Thyroid gland (tissue), 4 donors: ENCODE measurements at regions not wholly inside any gene's neighbourhood (a gene's known extent, or its start where the extent isn't known, plus 50 kb on each side); places are given as distances from the start of the nearest gene placed in this dataset.

Source experiments
- DNase-seq, 2 donors: peaks; one replicate each; pipeline ENCODE4 v3.0.0-alpha.2; 2019
- H3K27ac ChIP-seq, 3 donors: fragments of 200-600 bp; sonication (generic); 1 replicate in 2 of 3; 2 replicates in 1 of 3; pipeline ENCODE4 v1.5.1; 2016 to 2019; ENCODE audit warnings: mild to moderate bottlenecking in 1 of 3, moderate library complexity in 1 of 3
- H3K27me3 ChIP-seq: fragments of 200-600 bp; sonication (generic); one replicate; pipeline ENCODE4 v1.5.1; 2019
- H3K36me3 ChIP-seq, 2 donors: fragments of 200-600 bp; sonication (generic); one replicate each; pipeline ENCODE4 v1.5.1; 2016 to 2019
- H3K4me1 ChIP-seq, 2 donors: fragments of 200-600 bp; sonication (generic); one replicate each; pipeline ENCODE4 v1.5.1; 2017 to 2019
- H3K4me3 ChIP-seq, 3 donors: fragments of 200-600 bp; sonication (generic); replicated peaks in 1 of 3; 1 replicate in 2 of 3; 2 replicates in 1 of 3; pipeline ENCODE4 v1.5.1; 2016; ENCODE audit warnings: mild to moderate bottlenecking in 1 of 3
- H3K9me3 ChIP-seq: fragments of 200-600 bp; sonication (generic); one replicate; pipeline ENCODE4 v1.5.1; 2017
- CTCF ChIP-seq, 6 experiments: fragments of 200-600 bp in 3 of 6; fragments of 450-650 bp in 3 of 6; sonication (generic) in 3 of 6; IDR thresholded peaks; one replicate each; pipeline ENCODE4 v1.5.1; 2016 to 2019; ENCODE audit warnings: antibody characterized with exemption in 6 of 6, mild to moderate bottlenecking in 2 of 6, inconsistent platforms in 1 of 6, moderate library complexity in 1 of 6
- POLR2A ChIP-seq, 2 donors: fragments of 450-650 bp; IDR thresholded peaks; one replicate each; pipeline ENCODE4 v1.6.1; 2017; ENCODE audit warnings: antibody characterized with exemption in 2 of 2, mild to moderate bottlenecking in 2 of 2, moderate library complexity in 1 of 2
- WGBS, 2 donors: methylation state at CpG; one replicate each; pipeline ENCODE4 v1.1.5; 2017; 5-methylcytosine and 5-hydroxymethylcytosine counted together
- intact Hi-C: fragments of 100-400 bp; cut with DNase I; formaldehyde crosslinking; loops from one replicate; pipeline ENCODE4 v1.15.1; 2023

GRCh38 chr6:14744212-14744556, 501.7 kb upstream of the JARID2 start:
- no peak overlapping the region for H3K27ac ChIP-seq
- 94 to 98% methylated on average over 3 of the region's 3 CpGs for WGBS, 2 donors
- no peaks in the 10 kb centered on the region for H3K36me3 ChIP-seq
- H3K4me3 ChIP-seq = no peak overlapping the region
- no peak for DNase-seq
- no peaks in the 10 kb centered on the region for H3K4me1 ChIP-seq
- H3K27me3 ChIP-seq = no peaks in the 10 kb centered on the region
- intact Hi-C loops = no loop called here
- no peak for TF ChIP-seq POLR2A (IDR thresholded peaks at IDR 0.05)
- TF ChIP-seq CTCF (IDR thresholded peaks at IDR 0.05) = no peak
- no peaks in the 10 kb centered on the region for H3K9me3 ChIP-seq

- no peak for DNase-seq
- Histone ChIP-seq H3K4me1 (no peaks in the 10 kb centered on the region), H3K4me3 (no peak overlapping the region), H3K27me3 (no peaks in the 10 kb centered on the region), H3K36me3 (no peaks in the 10 kb centered on the region), H3K9me3 (no peaks in the 10 kb centered on the region), H3K27ac (no peak overlapping the region)
- WGBS, 2 donors = 34 to 57% methylated on average over 2 of the region's 2 CpGs
- intact Hi-C loops = no loop called here
- no peak for TF ChIP-seq CTCF (IDR thresholded peaks at IDR 0.05)
- no peak for TF ChIP-seq POLR2A (IDR thresholded peaks at IDR 0.05)
Measured at GRCh38 chr6:14746139-14746837, 499.6 kb upstream of the JARID2 start.

- no peak overlapping the region for H3K4me3 ChIP-seq
- WGBS, 2 donors = 76 to 83% methylated on average over 3 of the region's 3 CpGs
- no peaks in the 10 kb centered on the region for H3K9me3 ChIP-seq
- H3K27ac ChIP-seq = no peak overlapping the region
- H3K27me3 ChIP-seq = no peaks in the 10 kb centered on the region
- TF ChIP-seq POLR2A (IDR thresholded peaks at IDR 0.05) (no peak), CTCF (IDR thresholded peaks at IDR 0.05) (no peak)
- DNase-seq = no peak
- no peaks in the 10 kb centered on the region for H3K36me3 ChIP-seq
- no peaks in the 10 kb centered on the region for H3K4me1 ChIP-seq
- intact Hi-C loops = no loop called here
Measured at GRCh38 chr6:14747881-14748520, 497.9 kb upstream of the JARID2 start.

GRCh38 chr6:14748679-14749078, 497.2 kb upstream of the JARID2 start:
- H3K36me3 ChIP-seq = no peaks in the 10 kb centered on the region
- TF ChIP-seq CTCF (IDR thresholded peaks at IDR 0.05) (no peak), POLR2A (IDR thresholded peaks at IDR 0.05) (no peak)
- intact Hi-C loops = no loop called here
- WGBS, 2 donors = 76 to 91% methylated on average over 4 of the region's 4 CpGs
- H3K4me3 ChIP-seq = no peak overlapping the region
- H3K27me3 ChIP-seq = no peaks in the 10 kb centered on the region
- no peaks in the 10 kb centered on the region for H3K4me1 ChIP-seq
- no peak overlapping the region for H3K27ac ChIP-seq
- no peak for DNase-seq
- H3K9me3 ChIP-seq = no peaks in the 10 kb centered on the region

- intact Hi-C loops = no loop called here
- TF ChIP-seq CTCF (IDR thresholded peaks at IDR 0.05) = no peak
- no peak for TF ChIP-seq POLR2A (IDR thresholded peaks at IDR 0.05)
- no peak for DNase-seq
- H3K4me3 ChIP-seq = no peak overlapping the region
- WGBS, 2 donors = 85% methylated on average over 6 of the region's 6 CpGs
- no peaks in the 10 kb centered on the region for H3K4me1 ChIP-seq
- no peak overlapping the region for H3K27ac ChIP-seq
- no peaks in the 10 kb centered on the region for H3K9me3 ChIP-seq
- H3K27me3 ChIP-seq = no peaks in the 10 kb centered on the region
- H3K36me3 ChIP-seq = no peaks in the 10 kb centered on the region
Measured at GRCh38 chr6:14750059-14750661, 495.7 kb upstream of the JARID2 start.
